Heart left ventricle (tissue), 13 donors: ENCODE measurements at regions not wholly inside any gene's neighbourhood (a gene's known extent, or its start where the extent isn't known, plus 50 kb on each side); places are given as distances from the start of the nearest gene placed in this dataset.

Experiments used
- POLR2A ChIP-seq, 2 donors: fragments of 450-650 bp; IDR thresholded peaks; one replicate each; pipeline ENCODE4 v1.6.1; 2017; ENCODE audit warnings: antibody characterized with exemption in 2 of 2, mild to moderate bottlenecking in 2 of 2, moderate library complexity in 2 of 2
- TF ChIP-seq, protein P1 (sequence below), 12 donors: fragments of 200-600 bp; sonication (generic) in 4 of 12; IDR thresholded peaks; one replicate each; pipeline versions ENCODE4 v1.5.0 to v1.8.0; 2018 to 2022; ENCODE audit warnings: antibody characterized with exemption in 12 of 12, mild to moderate bottlenecking in 5 of 12
- donor health status: ischemic (EF 13 %, LVEDD 7.1; RV severe dilation, severe dysfunction).
- donor health status: DM: no; HTN: yes; CAD: no.
- donor health status: DM: no; HTN: no; CAD: no.
- donor health status: ischemic (EF 25% LVEDD 6.9; RV normal size, moderate dysfunction).
- donor health status: ischemic (EF 25% LVEDD 5.7; RV mildly dilated, moderate dysfunction).
- donor health status: ischemic (EF 35%, LVEDD 5.7; RV mildly dilated, moderate dysfunction).
- donor health status: nonischemic (EF 11% LVEDD 7.7; RV severe dilation, severe dysfunction).
- donor health status: DM: yes; HTN: yes; CAD: no.
- donor health status: PGD.
- donor health status: ischemic (EF 29% LVEDD 5.4; RV normal size, mild dysfunction).
- donor health status: nonischemic (EF 23%, LVEDD 6.1; RV moderate dilation, normal function).

DNA sequence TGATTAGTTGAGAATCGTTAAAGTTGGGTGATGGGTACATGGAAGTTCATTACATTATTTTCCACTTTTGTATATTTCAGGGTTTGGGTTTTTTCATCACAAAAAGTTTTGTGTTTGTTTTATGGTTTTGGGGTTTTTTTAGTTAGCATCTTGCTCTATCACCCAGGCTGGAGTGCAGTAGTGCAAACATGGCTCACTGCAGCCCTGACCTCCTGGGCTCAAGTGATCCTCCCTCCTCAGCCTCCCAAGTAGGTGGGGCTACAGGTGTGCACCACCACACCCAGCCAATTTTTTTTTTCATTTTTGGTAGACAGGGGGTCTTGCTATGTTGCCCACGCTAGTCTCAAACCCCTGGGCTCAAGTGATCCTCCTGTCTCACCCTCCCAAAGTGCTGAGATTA, 100.1 kb upstream of the CHD2 start:
- TF ChIP-seq, protein P1, sequence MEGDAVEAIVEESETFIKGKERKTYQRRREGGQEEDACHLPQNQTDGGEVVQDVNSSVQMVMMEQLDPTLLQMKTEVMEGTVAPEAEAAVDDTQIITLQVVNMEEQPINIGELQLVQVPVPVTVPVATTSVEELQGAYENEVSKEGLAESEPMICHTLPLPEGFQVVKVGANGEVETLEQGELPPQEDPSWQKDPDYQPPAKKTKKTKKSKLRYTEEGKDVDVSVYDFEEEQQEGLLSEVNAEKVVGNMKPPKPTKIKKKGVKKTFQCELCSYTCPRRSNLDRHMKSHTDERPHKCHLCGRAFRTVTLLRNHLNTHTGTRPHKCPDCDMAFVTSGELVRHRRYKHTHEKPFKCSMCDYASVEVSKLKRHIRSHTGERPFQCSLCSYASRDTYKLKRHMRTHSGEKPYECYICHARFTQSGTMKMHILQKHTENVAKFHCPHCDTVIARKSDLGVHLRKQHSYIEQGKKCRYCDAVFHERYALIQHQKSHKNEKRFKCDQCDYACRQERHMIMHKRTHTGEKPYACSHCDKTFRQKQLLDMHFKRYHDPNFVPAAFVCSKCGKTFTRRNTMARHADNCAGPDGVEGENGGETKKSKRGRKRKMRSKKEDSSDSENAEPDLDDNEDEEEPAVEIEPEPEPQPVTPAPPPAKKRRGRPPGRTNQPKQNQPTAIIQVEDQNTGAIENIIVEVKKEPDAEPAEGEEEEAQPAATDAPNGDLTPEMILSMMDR (IDR thresholded peaks at IDR 0.05): no peak
- no peak for TF ChIP-seq POLR2A (IDR thresholded peaks at IDR 0.05)
